ENCODE measurements at regions not wholly inside any gene's neighbourhood (a gene's known extent, or its start where the extent isn't known, plus 50 kb on each side); places are given as distances from the start of the nearest gene placed in this dataset.
"Not testable (repeated sequence)": the region's sequence is repeated elsewhere in the genome, so short reads cannot be mapped to it uniquely, and the experiment has no call there.

GRCh38 chr12:104906695-104907094 lies 51.4 kb downstream of the SLC41A2 start:
- WGBS, 2 donors: 86 to 93% methylated on average over 6 of the region's 6 CpGs

GRCh38 chr12:104905446-104905845 lies 52.6 kb downstream of the SLC41A2 start:
- H3K9me3 ChIP-seq; H3K27ac ChIP-seq; intact Hi-C loops (cut with DNase I; ENCODE audit: low total_unique reads); H3K36me3 ChIP-seq (ENCODE audit: low read depth, missing control alignments); H3K27me3 ChIP-seq; DNase-seq: not testable (repeated sequence)
- peak overlapping the region in 1 of 2 donors; percentile 8 for H3K4me3 ChIP-seq
- WGBS, 2 donors: 92% methylated on average over 24 of the region's 24 CpGs; no CpG with 5 or more reads in 1 of the 2 donors
- H3K4me1 ChIP-seq: peaks cover 15% of the 10 kb centered on the region

More at GRCh38 chr12:104906695-104907094, 51.4 kb downstream of the SLC41A2 start:
- Histone ChIP-seq H3K9me3 (no peaks in the 10 kb centered on the region), H3K36me3 (ENCODE audit: low read depth, missing control alignments) (no peaks in the 10 kb centered on the region), H3K27me3 (no peaks in the 10 kb centered on the region), H3K4me1 (peaks cover 15% of the 10 kb centered on the region), H3K27ac (no peak overlapping the region), H3K4me3 (no peak overlapping the region)
- TF ChIP-seq CTCF (IDR thresholded peaks at IDR 0.05) (no peak), POLR2A (IDR thresholded peaks at IDR 0.05) (no peak)
- DNase-seq: no peak
- intact Hi-C loops (cut with DNase I; ENCODE audit: low total_unique reads): no loop called here

GRCh38 chr12:104903648-104904423 lies 54.3 kb downstream of the SLC41A2 start:
- intact Hi-C loops (cut with DNase I; ENCODE audit: low total_unique reads): no loop called here
- no peak for TF ChIP-seq POLR2A (IDR thresholded peaks at IDR 0.05)

GRCh38 chr12:104902125-104902524 lies 56.0 kb downstream of the SLC41A2 start:
- H3K27me3 ChIP-seq: no peaks in the 10 kb centered on the region
- no peak overlapping the region for H3K4me3 ChIP-seq
- intact Hi-C loops (cut with DNase I; ENCODE audit: low total_unique reads): no loop called here
- TF ChIP-seq POLR2A (IDR thresholded peaks at IDR 0.05) (no peak), CTCF (IDR thresholded peaks at IDR 0.05) (no peak)
- DNase-seq: no peak
- H3K36me3 ChIP-seq (ENCODE audit: low read depth, missing control alignments): no peaks in the 10 kb centered on the region
- H3K4me1 ChIP-seq: peaks cover 15% of the 10 kb centered on the region
- H3K27ac ChIP-seq: no peak overlapping the region
- no peaks in the 10 kb centered on the region for H3K9me3 ChIP-seq

More at GRCh38 chr12:104903648-104904423, 54.3 kb downstream of the SLC41A2 start:
- no peaks in the 10 kb centered on the region for H3K36me3 ChIP-seq (ENCODE audit: low read depth, missing control alignments)
- no peaks in the 10 kb centered on the region for H3K9me3 ChIP-seq
- peaks cover 15% of the 10 kb centered on the region for H3K4me1 ChIP-seq
- H3K27me3 ChIP-seq: no peaks in the 10 kb centered on the region
- no peak for DNase-seq
- 32 to 47% methylated on average over 5 of the region's 5 CpGs for WGBS, 2 donors
- peak overlapping the region in 1 of 2 donors; percentile 31 for H3K27ac ChIP-seq
- no peak overlapping the region for H3K4me3 ChIP-seq

GRCh38 chr12:104896710-104897109 lies 61.4 kb downstream of the SLC41A2 start:
- no peak for DNase-seq
- no peaks in the 10 kb centered on the region for H3K27me3 ChIP-seq
- intact Hi-C loops (cut with DNase I; ENCODE audit: low total_unique reads): no loop called here
- no peak overlapping the region for H3K4me3 ChIP-seq
- no peaks in the 10 kb centered on the region for H3K9me3 ChIP-seq
- H3K27ac ChIP-seq: no peak overlapping the region
- no peak for TF ChIP-seq CTCF (IDR thresholded peaks at IDR 0.05)
- TF ChIP-seq POLR2A (IDR thresholded peaks at IDR 0.05): no peak
- H3K4me1 ChIP-seq: no peaks in the 10 kb centered on the region
- 88 to 92% methylated on average over 4 of the region's 4 CpGs for WGBS, 2 donors
- no peaks in the 10 kb centered on the region for H3K36me3 ChIP-seq (ENCODE audit: low read depth, missing control alignments)

GRCh38 chr12:104896146-104896545 lies 61.9 kb downstream of the SLC41A2 start:
- intact Hi-C loops (cut with DNase I; ENCODE audit: low total_unique reads): no loop called here
- TF ChIP-seq CTCF (IDR thresholded peaks at IDR 0.05) (no peak), POLR2A (IDR thresholded peaks at IDR 0.05) (no peak)
- no peak overlapping the region for H3K4me3 ChIP-seq
- H3K9me3 ChIP-seq: no peaks in the 10 kb centered on the region
- no peak overlapping the region for H3K27ac ChIP-seq
- H3K27me3 ChIP-seq: no peaks in the 10 kb centered on the region
- H3K4me1 ChIP-seq: no peaks in the 10 kb centered on the region
- DNase-seq: no peak
- no peaks in the 10 kb centered on the region for H3K36me3 ChIP-seq (ENCODE audit: low read depth, missing control alignments)

Data from testis (tissue), 2 donors.